Left forelimb (tissue), 1 donor: ENCODE measurements at regions not wholly inside any gene's neighbourhood (a gene's known extent, or its start where the extent isn't known, plus 50 kb on each side); places are given as distances from the start of the nearest gene placed in this dataset.
"Not testable (repeated sequence)": the region's sequence is repeated elsewhere in the genome, so short reads cannot be mapped to it uniquely, and the experiment has no call there.

Experiments
- DNase-seq: peaks from one replicate; pipeline ENCODE4 v3.0.0-alpha.2; 2018; ENCODE audit warnings: low spot score

DNA sequence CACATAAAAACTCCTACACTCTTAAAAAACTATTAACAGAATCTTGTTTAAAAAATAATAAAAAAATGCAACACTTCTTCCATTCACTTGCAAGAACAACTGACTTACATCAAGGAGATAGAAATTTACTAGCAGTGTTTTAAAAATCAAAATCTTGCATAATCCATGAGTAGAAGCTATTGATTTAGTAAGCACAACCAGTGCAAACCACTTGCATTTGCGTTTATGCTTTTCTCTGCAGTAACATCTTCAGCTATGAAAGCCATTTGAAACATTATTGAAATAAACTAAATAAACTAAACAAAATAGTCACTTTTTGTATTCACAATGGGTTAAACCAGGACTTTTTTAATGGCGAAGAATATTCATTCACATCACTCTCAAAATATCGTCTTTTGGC is 389.2 kb upstream of the EMCN start:
- no peak for DNase-seq

DNA sequence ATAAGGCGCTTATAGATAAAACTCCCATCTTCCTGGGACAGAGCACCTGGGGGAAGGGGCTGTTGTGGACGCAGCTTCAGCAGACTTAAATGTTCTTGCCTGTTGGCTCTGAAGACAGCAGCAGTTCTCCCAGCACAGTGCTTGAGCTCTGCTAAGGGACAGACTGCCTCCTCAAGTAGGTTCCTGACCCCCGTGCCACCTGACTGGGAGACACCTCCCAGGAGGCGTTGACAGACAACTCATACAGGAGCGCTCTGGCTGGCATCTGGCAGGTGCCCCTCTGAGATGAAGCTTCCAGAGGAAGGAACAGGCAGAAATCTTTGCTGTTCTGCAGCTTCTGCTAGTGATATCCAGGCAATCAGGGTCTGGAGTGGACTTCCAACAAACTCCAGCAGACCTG is 383.1 kb upstream of the EMCN start:
- not testable (repeated sequence) for DNase-seq

GRCh38 chr4:100900134-100900533 is 382.3 kb upstream of the EMCN start:
- DNase-seq, result no peak

GRCh38 chr4:100898844-100899243 is 381.0 kb upstream of the EMCN start:
- DNase-seq, result no peak

DNA sequence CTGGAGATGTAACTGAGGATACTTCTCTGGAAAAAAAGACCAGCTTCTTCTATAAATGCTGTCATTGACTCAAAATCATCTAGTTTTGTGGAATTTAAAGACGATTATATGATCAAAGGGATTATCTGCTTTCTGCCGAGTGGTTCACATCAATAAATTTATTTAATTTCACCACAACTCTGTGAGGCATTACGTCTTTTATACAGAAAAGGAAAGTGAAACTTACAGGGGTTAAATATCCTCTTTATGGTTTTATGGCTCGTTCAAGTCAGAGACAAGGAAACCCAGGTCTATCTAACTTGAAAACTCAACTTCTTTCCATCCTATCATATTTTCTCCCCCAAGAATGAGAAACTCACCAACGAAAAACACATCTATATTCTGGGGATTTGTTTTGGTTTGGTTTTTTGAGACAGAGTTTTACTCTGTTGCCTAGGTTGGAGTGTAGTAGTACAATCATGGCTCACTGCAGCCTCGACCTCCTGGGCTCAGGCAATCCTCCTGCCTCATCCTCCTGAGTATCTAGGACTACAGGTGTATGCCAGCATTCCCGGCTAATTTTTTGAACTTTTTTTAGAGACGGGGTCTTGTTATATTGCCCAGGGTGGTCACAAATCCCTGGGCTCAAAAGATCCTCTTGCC is 377.9 kb upstream of the EMCN start:
- no peak for DNase-seq

GRCh38 chr4:100894339-100894870 is 376.6 kb upstream of the EMCN start:
- DNase-seq, result no peak

DNA sequence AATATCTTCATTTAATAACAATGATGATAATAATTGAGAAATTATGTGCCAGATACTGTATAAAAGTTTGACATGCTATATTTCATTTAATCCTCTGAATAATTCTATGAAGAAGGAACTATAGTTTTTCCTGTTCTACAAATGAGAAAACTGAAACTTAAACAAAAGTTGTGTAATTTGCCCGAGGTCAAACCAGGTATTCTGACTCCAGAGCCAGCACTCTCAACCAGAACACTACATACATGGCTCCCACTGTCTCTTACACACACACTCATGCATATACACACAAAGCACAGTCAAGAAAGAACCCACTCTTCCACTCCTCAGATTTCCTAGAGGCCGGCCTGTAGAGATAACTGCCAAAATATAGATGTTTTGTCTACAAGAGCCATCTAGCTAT is 374.0 kb upstream of the EMCN start:
- no peak for DNase-seq

DNA sequence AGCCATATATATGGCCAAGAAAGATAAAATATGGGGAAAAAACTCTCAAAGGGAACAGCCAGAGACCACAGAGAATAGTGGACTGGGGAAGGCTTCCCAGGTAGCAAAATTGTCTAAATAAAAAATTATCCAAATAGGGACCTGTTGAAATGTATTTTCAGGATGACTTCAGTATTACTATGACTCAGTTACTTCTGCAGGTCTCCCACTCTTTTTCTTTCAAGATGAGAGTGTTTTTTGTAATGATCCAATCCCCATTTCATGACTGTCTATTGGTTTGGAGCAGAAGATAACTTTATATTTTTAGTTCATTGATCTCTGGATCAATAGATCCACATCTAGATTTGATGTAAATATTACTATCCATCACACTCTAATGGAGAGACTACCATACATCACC is 372.1 kb upstream of the EMCN start:
- DNase-seq, result no peak

- DNase-seq, result no peak
Measured at GRCh38 chr4:100889401-100889800, 371.6 kb upstream of the EMCN start.

DNA sequence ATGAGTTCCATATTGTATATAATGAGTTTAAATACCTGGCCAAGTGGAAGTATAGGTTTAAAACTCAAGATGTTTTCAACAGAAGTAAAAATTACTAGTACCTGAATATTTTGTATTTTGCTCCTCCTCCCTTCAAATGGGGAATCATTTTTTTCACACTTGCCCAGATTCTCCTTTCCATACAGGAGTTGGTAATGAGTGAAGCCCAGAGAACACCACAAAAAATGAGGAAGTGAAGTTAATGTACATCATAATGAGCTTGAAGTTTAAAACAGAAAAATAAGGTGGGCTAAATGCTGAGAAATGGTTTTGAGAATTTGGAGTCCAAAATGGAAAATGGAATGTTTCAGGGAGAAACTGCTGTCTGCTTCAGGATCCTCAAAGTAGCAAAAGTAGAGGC is 364.8 kb upstream of the EMCN start:
- no peak for DNase-seq

- DNase-seq, result no peak
Measured at GRCh38 chr4:100881283-100881682, 363.5 kb upstream of the EMCN start.

DNA sequence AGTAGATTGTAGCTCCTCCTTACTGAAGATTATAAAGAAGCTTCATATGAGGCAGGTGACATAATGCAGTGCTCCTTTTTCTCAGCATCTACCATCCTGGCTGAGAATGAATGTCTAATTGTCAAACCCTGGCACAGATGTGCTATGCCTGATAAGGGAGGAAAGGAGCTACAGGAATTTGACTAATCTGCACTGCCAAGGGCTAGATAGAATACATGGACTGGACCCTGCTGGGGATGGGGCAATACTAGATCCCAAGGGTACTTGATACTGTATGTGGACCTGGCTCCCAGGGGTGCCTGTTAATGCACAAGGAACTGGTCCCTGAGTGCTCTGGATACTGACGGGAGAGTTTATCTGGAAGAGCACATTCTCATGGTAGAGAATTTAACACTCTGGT is 362.2 kb upstream of the EMCN start:
- DNase-seq, result no peak

GRCh38 chr4:100879471-100879870 is 361.6 kb upstream of the EMCN start:
- no peak for DNase-seq

- no peak for DNase-seq
Measured at GRCh38 chr4:100876546-100876945, 358.7 kb upstream of the EMCN start.

- no peak for DNase-seq
Measured at GRCh38 chr4:100875296-100876068, 357.7 kb upstream of the EMCN start.

- DNase-seq, result no peak
Measured at GRCh38 chr4:100872811-100873210, 355.0 kb upstream of the EMCN start.

GRCh38 chr4:100870940-100871772 is 353.3 kb upstream of the EMCN start:
- DNase-seq, result no peak

- DNase-seq, result no peak
Measured at GRCh38 chr4:100869276-100869675, 351.5 kb upstream of the EMCN start.

DNA sequence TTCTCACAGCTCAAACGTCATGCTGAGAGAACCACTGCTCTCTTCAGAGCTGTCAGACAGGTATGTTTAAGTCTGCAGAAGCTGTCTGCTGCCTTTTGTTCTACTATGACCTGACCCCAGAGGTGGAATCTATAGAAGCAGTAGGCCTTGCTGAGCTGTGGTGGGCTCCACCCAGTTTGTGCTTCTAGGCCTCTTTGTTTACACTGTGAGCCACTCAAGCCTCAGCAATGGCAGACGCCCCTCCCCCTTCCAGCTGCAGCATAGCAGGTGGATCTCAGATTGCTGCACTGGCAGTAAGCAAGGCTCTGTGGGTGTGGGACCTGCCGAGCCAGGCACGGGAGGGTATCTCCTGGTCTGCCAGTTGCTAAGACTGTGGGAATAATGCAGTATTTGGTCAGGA is 350.5 kb upstream of the EMCN start:
- DNase-seq, result not testable (repeated sequence)

- DNase-seq, result no peak
Measured at GRCh38 chr4:100852326-100852725, 334.5 kb upstream of the EMCN start.

GRCh38 chr4:100849319-100849718 is 331.5 kb upstream of the EMCN start:
- DNase-seq, result no peak

GRCh38 chr4:100848841-100849240 is 331.0 kb upstream of the EMCN start:
- no peak for DNase-seq

DNA sequence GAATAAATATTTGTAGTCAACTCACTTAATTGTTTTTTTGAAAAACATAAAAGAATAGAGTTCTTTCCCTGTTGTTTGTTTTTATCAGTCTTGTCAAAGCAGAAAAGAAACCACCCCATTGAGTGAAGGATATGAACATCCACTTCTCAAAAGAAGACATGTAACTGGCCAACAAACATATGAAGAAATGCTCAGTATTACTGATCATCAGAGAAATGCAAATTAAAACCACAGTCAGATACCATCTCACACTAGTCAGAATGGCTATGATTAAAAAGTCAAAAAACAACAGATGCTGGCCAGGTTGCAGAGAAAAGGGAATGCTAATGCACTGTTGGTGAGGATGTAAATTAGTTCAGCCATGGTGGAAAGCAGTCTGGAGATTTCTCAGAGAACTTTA is 326.1 kb upstream of the EMCN start:
- no peak for DNase-seq
